GM12801 (cell line): ENCODE measurements at regions not wholly inside any gene's neighbourhood (a gene's known extent, or its start where the extent isn't known, plus 50 kb on each side); places are given as distances from the start of the nearest gene placed in this dataset.

Experiments used
- CTCF ChIP-seq: IDR thresholded peaks from one replicate; pipeline ENCODE4 v1.5.1; 2011; ENCODE audit warnings: control low read depth; ENCODE audit not compliant: insufficient read length; ENCODE audit errors: extremely low read depth

GRCh38 chr1:29586215-29586614 lies 349.9 kb downstream of the PTPRU start:
- no peak for TF ChIP-seq CTCF

GRCh38 chr1:29585656-29586055 lies 349.3 kb downstream of the PTPRU start:
- no peak for TF ChIP-seq CTCF

GRCh38 chr1:29585201-29585600 lies 348.9 kb downstream of the PTPRU start:
- no peak for TF ChIP-seq CTCF

GRCh38 chr1:29584776-29585175 lies 348.5 kb downstream of the PTPRU start:
- no peak for TF ChIP-seq CTCF

GRCh38 chr1:29584362-29584761 lies 348.0 kb downstream of the PTPRU start:
- TF ChIP-seq CTCF = no peak

- TF ChIP-seq CTCF = no peak
These were observed 347.4 kb downstream of the PTPRU start for GRCh38 chr1:29583727-29584126.

- no peak for TF ChIP-seq CTCF
These were observed 344.9 kb downstream of the PTPRU start for GRCh38 chr1:29581256-29581655.

- TF ChIP-seq CTCF = no peak
These were observed 343.6 kb downstream of the PTPRU start for GRCh38 chr1:29579821-29580425.
